GM12872 (cell line): ENCODE measurements at regions not wholly inside any gene's neighbourhood (a gene's known extent, or its start where the extent isn't known, plus 50 kb on each side); places are given as distances from the start of the nearest gene placed in this dataset.

Source experiments
- TF ChIP-seq, protein P1 (sequence below): IDR thresholded peaks from 3 replicates; pipeline ENCODE4 v1.5.1; 2011; ENCODE audit warnings: low read depth, mild to moderate bottlenecking, low read length, moderate library complexity; ENCODE audit not compliant: insufficient read depth

DNA sequence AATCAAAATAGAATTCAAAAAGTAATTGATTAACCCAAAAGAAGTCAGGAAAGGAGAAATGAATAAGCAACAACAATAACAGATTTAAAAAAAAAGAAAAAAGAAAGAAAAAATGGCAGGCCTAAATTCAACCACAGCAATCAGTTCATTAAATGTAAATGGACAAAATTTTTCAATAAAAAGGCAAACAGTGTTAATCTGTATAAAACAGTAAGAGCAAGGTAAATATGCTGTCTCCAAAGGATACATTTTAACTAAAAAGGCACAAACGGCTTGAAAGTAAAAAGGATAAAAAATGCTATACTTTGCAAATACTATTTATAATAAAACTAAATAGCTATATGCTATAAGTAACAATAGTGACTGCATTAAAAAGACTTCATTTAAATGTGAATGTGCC is 582.0 kb downstream of the SPRY1 start:
- TF ChIP-seq, protein P1, sequence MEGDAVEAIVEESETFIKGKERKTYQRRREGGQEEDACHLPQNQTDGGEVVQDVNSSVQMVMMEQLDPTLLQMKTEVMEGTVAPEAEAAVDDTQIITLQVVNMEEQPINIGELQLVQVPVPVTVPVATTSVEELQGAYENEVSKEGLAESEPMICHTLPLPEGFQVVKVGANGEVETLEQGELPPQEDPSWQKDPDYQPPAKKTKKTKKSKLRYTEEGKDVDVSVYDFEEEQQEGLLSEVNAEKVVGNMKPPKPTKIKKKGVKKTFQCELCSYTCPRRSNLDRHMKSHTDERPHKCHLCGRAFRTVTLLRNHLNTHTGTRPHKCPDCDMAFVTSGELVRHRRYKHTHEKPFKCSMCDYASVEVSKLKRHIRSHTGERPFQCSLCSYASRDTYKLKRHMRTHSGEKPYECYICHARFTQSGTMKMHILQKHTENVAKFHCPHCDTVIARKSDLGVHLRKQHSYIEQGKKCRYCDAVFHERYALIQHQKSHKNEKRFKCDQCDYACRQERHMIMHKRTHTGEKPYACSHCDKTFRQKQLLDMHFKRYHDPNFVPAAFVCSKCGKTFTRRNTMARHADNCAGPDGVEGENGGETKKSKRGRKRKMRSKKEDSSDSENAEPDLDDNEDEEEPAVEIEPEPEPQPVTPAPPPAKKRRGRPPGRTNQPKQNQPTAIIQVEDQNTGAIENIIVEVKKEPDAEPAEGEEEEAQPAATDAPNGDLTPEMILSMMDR = no peak

DNA sequence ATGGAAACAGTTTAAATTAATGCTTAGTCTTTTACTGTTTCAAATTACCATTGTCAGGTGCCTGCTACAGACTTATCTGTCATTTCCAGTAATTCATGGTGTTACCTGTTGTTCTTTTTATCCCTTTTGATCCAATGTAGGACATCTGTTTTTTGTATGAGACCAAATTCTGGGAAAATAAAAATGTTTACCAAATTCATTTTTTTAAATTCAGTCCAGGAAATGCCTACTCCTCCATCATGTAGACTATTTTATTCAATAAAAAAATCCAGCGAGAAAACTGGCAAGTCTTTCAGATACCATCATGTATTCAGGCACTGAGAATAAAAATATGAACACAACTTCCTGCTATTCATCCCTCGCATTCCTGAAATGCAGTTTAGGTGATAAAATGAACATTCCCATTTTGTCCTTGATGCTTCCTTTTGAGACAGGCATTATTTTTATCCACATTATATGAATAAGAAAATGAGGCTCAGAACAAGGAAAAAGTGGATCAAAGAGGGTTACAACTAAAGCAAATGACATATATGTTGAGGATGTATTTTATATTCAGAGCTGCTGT is 584.2 kb downstream of the SPRY1 start:
- TF ChIP-seq, protein P1 = no peak

DNA sequence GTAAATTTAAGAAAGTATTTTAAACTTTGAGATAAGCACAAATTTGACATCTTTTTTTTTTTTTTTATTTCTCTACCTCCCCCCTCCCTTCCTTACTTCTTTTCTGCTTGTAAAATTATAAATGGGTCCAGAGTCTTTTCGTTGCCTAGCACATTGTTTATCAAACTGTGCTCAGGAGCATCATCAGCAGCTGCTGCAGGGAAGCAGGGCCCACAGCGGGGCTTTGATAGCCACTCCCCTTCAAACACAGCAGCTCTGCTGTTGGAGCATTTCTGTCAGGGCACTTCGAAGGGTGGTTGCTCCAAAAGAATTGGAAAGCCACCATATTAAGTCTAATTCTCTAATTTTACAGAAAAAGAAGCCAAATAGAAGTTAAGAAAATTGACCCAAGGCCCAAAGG is 588.3 kb downstream of the SPRY1 start:
- TF ChIP-seq, protein P1 = no peak

DNA sequence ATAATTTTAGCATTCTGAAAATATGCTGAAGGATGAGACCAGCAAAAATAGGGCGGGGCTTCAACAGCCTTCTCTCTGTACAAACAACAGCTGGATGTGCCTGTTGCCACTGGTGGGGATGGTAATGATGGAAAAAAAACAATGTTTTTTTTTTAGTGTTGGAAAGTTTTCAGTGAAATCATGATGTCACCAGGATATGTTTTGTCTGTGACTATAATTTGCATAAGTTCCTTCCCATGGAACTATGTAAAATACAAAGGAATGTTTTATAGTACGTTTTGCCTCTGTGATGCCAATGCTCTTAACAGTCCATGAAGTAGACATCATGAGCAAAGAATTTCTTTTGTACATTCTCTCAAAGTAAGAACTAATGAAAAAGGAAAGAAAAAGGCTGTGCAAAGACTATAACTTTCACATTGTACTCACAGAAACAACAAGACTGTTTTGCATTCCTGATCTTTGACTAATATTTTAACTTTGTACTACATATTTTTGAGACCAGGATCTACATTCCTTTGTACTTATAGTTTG is 589.7 kb downstream of the SPRY1 start:
- TF ChIP-seq, protein P1 = no peak

DNA sequence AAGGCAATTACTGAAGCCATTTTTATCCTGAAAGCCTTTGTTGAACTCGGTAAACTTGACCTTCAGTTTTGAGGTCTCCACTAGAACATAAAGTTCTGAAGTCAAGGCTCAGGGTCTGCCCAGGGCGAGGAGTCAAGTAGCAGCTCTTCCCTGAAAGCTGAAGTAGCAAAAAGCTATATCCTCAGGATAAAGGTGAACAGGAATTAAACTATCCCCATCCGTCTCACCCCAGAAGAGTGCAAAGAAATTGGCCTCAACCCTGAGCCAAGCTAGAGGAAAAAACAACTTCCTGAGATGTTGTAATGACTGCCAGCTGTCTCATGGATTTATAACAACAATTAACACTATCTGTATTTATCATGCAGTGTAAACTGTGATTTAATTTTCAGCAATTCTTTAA is 590.8 kb downstream of the SPRY1 start:
- TF ChIP-seq, protein P1 = no peak

DNA sequence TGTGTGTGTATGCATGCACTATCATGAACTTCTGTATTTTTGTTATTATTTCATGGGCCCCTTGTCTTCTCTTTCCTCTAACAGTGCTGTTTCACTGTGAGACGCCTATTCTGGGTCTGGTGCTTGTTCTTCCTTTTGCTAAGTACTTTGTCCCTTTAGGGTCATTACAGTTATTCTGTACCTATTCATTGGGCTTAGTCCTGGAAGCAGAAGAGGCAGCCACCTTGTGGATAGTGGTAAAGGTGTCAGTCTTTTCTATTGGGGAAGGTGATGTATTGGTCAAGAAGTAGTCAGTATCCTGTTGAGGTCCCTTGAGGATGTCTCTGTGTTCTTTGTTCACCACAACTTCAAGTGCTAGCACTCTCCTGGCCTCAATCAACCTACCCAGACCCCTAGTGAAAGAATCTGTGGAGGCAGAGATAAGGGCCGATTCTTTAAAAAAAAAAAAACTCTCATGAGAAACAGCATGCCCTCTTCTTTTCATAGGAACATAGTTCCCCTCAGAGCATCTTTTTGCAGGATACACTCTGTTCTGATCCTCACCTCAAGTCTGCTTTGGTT is 593.8 kb downstream of the SPRY1 start:
- TF ChIP-seq, protein P1 = no peak

DNA sequence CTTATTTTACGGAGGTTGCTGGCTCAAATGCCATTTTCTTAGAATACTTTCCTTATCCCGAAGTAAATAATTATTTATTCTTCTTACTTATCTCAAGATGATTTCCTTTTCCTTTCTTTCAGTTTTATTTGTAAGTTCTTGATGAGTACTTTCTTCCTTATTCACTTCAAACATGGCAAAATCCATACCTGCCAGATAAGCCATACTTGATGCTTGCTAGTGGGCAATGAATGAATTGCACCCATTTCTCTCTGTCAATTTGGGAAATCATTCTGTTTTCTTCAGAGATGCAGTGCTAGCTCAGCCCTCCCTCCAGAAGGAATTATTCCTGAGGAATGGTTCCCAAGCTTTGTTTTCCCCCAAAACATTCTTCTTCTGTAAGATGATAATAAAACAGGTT is 598.3 kb downstream of the SPRY1 start:
- TF ChIP-seq, protein P1 = peak; percentile 31; the same call in 2 of the 3 replicates
